HG02852 (cell line): ENCODE measurements at regions not wholly inside any gene's neighbourhood (a gene's known extent, or its start where the extent isn't known, plus 50 kb on each side); places are given as distances from the start of the nearest gene placed in this dataset.

ENCODE experiments used
- ATAC-seq: cut with Tn5 transposase; IDR thresholded peaks from one replicate; pipeline ENCODE4 v1.9.1; 2021; ENCODE audit warnings: mild to moderate bottlenecking, moderate library complexity; ENCODE audit not compliant: unreplicated experiment

DNA sequence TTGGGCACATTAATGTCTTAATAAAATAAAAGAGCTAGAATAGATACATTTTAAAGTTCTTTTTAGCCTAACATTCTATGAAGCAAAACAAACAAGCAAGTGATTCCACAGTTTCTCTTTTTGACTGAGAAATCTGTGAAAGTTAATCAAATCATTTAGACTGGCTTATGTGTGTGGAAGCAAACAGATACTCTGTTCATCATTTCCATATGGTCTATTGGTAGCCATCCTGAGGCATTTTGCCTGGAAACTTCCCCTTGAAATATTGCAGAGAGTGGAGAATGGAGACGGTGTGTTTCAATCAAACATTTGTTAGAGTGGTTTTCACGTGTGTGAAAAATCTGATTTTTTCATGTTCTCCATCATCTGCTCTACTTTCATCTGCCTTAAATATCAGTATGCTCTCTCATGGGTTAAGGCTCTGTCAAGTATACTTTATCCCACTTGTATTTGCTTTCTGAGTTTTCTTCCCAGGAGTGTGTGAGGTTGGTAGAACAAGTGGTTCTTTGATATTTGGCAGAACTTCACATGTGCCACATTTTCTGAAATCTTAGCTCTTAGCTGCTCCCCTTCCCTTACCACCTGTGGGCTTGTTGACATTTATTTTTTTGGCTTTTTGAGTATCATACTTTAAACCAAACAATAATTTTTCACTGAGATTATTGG lies 139.1 kb upstream of the PTGFR start:
- no peak for ATAC-seq

DNA sequence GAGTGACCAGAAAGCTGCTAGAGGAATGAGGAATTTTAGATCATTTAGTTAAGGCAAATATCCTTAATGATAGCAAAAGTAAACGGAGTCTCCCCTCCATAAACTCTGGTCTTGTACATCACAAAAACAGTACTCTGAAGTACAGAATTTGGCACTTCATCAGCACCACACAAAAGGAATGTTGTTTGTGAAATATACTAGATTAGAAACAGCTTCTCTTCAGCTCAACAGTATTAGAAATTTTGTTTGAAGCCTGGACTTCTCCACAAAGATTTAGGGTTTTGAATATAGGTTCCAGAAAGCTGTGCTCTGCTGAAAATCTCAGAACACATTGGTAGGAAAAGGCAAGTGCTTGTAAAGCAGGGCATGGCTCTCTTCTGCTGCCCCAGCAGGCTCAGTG lies 135.1 kb upstream of the PTGFR start:
- no peak for ATAC-seq

DNA sequence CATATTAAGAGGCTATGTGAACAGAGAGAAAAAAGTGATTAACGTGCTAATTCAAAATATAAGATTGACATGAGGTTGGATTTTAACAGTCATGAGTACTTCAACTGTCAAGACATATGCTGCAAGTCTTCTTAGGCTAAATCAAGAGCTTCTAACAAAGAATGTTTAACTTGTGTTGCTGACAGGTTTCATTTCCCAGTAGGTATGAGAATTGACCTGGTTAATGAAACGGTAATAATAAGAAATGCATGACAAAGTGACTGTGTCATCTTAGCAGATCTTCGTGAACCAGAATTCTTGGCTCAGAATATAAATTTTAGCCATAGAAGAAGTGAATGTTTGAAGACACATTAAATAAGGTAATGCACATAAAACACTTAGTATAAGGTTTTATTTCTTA lies 132.6 kb upstream of the PTGFR start:
- no peak for ATAC-seq

GRCh38 chr1:78359666-78360065 lies 131.1 kb upstream of the PTGFR start:
- no peak for ATAC-seq

DNA sequence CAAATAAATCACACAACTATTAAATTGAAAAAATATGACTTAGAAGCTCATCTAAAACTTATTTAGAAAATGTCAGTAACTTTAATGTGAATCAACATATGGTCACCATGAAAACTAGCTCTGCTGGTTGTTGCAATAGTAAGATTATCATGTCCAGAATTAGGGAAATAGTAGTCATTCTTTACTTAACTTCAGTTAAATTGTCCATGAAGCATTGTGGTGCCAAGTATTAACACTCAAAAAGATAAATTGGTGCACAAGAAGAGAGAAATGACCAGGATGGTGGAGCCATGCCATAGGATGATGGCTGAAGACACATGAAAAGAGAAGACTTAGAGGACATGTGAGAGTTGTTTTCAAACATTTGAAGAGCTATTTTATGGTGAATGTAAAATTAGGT lies 130.2 kb upstream of the PTGFR start:
- ATAC-seq: no peak

GRCh38 chr1:78367700-78368099 lies 123.1 kb upstream of the PTGFR start:
- ATAC-seq: no peak

- no peak for ATAC-seq
Measured at GRCh38 chr1:78369546-78369945, 121.2 kb upstream of the PTGFR start.

DNA sequence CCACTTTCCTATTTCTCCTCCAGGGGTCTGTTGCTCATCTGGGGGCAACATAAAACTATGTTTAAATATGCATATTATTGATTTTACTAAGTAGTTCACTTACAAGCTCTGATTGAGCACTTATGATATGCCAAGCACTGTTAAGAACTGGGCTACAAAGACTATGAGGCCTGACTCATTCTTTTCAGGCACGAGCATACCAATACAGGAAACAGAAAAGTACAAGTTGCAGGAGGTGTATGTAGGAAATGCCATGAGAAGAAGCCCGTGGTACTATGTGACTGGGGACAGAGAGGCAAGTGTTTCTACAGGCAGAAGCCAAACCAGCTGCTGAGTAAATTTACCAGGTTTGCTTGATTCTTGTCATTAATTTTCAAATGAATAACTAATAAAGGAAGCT lies 120.4 kb upstream of the PTGFR start:
- ATAC-seq: peak; percentile 32

GRCh38 chr1:78370779-78371482 lies 119.8 kb upstream of the PTGFR start:
- peak; percentile 50 for ATAC-seq

DNA sequence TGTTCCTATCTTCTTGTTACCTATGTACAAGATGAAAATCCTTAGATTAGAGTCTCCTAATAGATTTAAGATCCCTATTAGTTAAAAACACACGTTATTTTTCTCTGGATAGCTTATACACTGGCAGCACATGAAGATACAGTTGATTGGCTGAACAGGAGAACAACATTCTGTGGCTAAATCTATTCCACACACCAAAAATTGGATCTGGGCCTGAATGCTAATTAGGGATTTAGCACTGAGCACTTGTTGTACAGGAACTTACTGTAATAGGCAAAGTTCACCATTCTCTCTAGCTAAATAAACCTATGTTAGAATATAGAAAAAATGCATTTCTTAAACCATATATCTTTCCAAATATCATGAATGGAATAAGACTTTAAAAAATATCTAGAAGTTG lies 117.1 kb upstream of the PTGFR start:
- no peak for ATAC-seq

DNA sequence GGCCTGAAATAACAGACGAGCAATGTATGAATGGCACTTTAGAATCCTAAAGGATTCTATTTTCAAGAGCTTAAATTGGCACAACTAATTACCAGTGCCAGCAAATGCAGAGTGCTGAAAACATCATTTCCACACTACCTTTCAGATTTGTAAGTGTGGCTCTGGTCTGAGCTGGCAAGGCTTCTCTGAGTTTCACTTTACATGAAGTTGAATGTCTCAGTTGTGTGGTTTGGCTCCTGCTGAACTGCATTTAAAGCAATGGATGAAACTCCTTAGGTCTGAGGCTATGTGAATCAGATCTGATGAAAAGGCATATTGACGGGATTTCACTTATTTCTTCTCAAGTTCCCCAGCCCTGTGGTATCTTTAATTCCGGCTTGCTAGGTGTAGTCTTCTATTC lies 114.8 kb upstream of the PTGFR start:
- no peak for ATAC-seq

DNA sequence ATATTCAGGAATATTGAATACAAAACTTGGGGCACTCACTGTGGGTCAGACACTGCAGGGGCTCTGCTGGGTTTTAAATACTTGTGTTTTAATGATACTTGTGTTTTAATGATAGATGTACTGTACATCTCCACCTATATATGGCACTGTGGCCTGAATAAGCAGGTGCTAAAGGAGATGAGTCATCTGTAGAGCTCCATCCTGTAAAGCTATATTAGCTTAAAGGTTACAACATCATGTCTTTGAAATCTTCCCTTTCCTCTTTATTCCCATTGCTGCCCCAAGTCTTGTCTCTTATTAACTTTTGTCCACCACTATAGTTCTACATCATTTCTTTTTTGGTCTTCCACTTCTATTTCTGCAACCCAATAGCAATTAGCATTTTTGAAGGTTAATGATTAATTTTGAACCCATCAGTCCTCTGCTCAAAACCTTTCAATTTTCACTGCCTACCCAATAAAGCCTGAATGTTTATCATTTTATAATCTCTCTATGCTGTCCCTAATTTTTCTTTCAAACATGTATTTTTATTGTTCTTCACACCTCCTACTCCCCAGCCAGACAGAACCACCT lies 113.3 kb upstream of the PTGFR start:
- ATAC-seq: peak; percentile 66

GRCh38 chr1:78383923-78384322 lies 106.9 kb upstream of the PTGFR start:
- ATAC-seq: no peak

GRCh38 chr1:78385744-78386462 lies 104.9 kb upstream of the PTGFR start:
- ATAC-seq: peak; percentile 80

DNA sequence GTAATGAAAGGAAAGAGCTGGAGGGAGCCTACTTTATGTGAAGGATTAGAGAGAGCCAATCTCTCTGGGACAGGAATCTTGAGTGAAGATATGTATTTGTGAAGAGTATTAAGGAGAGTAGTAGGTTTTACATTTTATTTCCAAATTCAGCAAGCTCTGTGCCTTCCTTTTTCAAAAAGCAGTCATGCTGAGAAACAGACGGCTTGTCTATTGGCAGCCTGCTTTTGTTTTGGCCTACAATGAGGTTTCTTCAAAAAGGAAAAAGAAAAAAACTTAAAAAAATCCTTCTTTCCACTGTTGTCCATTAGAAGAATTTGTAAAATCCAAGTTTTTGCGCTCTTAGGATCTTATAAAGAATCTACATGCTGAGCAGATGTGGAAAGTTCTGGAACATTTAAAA lies 103.6 kb upstream of the PTGFR start:
- ATAC-seq: no peak

- ATAC-seq: no peak
Measured at GRCh38 chr1:78387871-78388270, 102.9 kb upstream of the PTGFR start.

- ATAC-seq: no peak
Measured at GRCh38 chr1:78388275-78388674, 102.5 kb upstream of the PTGFR start.

DNA sequence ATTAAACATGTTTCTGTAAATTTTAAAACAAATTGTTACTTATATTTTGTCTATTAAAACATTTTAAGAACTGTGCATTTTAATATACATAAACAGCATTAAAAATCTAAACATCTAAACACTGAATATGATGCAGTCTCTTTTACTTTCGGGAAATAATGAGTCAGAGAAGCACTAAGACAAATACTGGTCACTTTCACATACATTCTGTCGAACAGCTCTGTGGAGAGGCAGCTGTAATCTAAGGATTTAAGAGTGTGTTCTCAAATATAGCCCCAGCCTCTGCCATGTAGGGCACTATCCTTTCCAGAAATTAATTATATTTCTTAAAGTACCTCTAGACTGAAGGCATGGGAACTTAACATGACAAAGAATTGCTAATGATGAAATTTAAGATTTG lies 89.6 kb upstream of the PTGFR start:
- ATAC-seq: no peak

DNA sequence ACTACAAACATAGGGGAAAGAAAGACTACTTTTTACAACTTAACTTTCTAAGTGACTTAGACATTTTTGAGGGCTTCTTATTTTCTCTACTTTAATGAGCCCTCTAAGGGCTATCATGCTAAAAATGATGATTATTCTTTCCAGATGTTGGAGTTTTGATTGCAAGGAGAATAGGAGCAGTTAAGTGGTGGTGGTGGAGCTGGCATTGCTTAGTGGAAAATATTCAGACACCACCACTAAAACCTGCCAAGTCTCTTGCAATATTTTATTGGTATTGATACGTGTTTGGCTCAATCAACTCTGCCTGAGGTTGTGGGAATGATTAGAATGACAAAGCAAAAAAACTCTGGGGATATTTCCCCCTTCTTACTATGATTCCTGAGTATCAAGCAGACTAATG lies 82.6 kb upstream of the PTGFR start:
- ATAC-seq: no peak

DNA sequence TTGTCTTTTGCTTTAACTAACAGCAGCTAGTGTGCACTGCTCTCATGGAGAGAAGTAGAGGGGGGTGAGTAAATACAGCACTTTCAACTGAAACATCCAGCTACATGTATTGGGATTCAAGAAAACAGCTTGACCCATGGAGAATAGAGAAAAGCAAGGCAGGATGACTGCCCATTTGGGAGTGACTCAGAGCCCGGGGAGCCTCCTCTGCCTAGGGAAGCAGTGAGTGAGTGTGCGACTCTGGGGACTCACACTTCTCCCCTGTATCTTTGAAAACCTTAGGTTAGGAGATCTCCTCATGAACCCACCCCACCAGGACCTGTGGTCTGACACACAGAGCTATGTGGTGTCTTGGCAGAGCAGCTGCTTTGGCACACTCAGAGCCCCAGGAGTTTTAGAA lies 82.0 kb upstream of the PTGFR start:
- ATAC-seq: no peak

GRCh38 chr1:78410643-78411042 lies 80.1 kb upstream of the PTGFR start:
- no peak for ATAC-seq

DNA sequence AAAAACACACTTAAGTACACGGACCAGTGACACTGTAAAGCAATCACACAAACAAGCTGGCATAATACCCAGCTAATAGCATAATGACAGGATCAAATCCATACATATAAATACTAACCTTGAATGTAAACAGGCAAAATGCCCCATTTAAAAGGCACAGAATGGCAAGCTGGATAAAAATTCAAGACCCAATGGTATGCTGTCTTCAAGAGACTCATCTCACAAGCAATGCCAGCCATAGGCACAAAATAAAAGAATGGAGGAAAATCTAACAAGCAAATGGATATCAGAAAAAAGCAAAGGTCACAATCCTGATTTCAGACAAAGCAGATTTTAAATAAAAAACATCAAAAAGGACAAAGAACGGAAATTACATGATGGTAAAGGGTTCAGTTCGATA lies 79.1 kb upstream of the PTGFR start:
- ATAC-seq: no peak
